GM04503 (cell line): ENCODE measurements at regions not wholly inside any gene's neighbourhood (a gene's known extent, or its start where the extent isn't known, plus 50 kb on each side); places are given as distances from the start of the nearest gene placed in this dataset.
"Not testable (repeated sequence)": the region's sequence is repeated elsewhere in the genome, so short reads cannot be mapped to it uniquely, and the experiment has no call there.

Source experiments
- DNase-seq: peaks from one replicate; pipeline ENCODE4 v3.0.0-alpha.2; 2012; ENCODE audit warnings: low read depth

- not testable (repeated sequence) for DNase-seq
These were observed 140.9 kb upstream of the GOLGA6L4 start for GRCh38 chr15:84094720-84095119.

GRCh38 chr15:84097053-84097452 is 138.5 kb upstream of the GOLGA6L4 start:
- DNase-seq: not testable (repeated sequence)

GRCh38 chr15:84098604-84099003 is 137.0 kb upstream of the GOLGA6L4 start:
- no peak for DNase-seq

- no peak for DNase-seq
These were observed 136.4 kb upstream of the GOLGA6L4 start for GRCh38 chr15:84099181-84099580.

- DNase-seq: no peak
These were observed 132.2 kb upstream of the GOLGA6L4 start for GRCh38 chr15:84103345-84103744.

- DNase-seq: no peak
These were observed 130.7 kb upstream of the GOLGA6L4 start for GRCh38 chr15:84104853-84105252.

GRCh38 chr15:84108728-84109127 is 126.8 kb upstream of the GOLGA6L4 start:
- no peak for DNase-seq

- DNase-seq: no peak
These were observed 124.0 kb upstream of the GOLGA6L4 start for GRCh38 chr15:84111575-84111974.

GRCh38 chr15:84112025-84112424 is 123.5 kb upstream of the GOLGA6L4 start:
- DNase-seq: no peak

- no peak for DNase-seq
These were observed 121.7 kb upstream of the GOLGA6L4 start for GRCh38 chr15:84113919-84114318.

- not testable (repeated sequence) for DNase-seq
These were observed 120.9 kb upstream of the GOLGA6L4 start for GRCh38 chr15:84114680-84115079.

- not testable (repeated sequence) for DNase-seq
These were observed 116.2 kb upstream of the GOLGA6L4 start for GRCh38 chr15:84119351-84119750.

GRCh38 chr15:84120903-84121302 is 114.7 kb upstream of the GOLGA6L4 start:
- not testable (repeated sequence) for DNase-seq

- peak; percentile 5 for DNase-seq
These were observed 106.9 kb upstream of the GOLGA6L4 start for GRCh38 chr15:84128706-84129105.

GRCh38 chr15:84130098-84130831 is 105.3 kb upstream of the GOLGA6L4 start:
- not testable (repeated sequence) for DNase-seq

- DNase-seq: not testable (repeated sequence)
These were observed 99.6 kb upstream of the GOLGA6L4 start for GRCh38 chr15:84135931-84136456.

- peak; percentile 25 for DNase-seq
These were observed 92.7 kb upstream of the GOLGA6L4 start for GRCh38 chr15:84142888-84143337.

- no peak for DNase-seq
These were observed 91.7 kb upstream of the GOLGA6L4 start for GRCh38 chr15:84143753-84144314.

GRCh38 chr15:84144946-84145345 is 90.6 kb upstream of the GOLGA6L4 start:
- not testable (repeated sequence) for DNase-seq

GRCh38 chr15:84146299-84146698 is 89.3 kb upstream of the GOLGA6L4 start:
- not testable (repeated sequence) for DNase-seq

- not testable (repeated sequence) for DNase-seq
These were observed 88.3 kb upstream of the GOLGA6L4 start for GRCh38 chr15:84147307-84147706.

GRCh38 chr15:84151205-84151931 is 84.2 kb upstream of the GOLGA6L4 start:
- DNase-seq: no peak
